HG02885 (cell line): ENCODE measurements at regions not wholly inside any gene's neighbourhood (a gene's known extent, or its start where the extent isn't known, plus 50 kb on each side); places are given as distances from the start of the nearest gene placed in this dataset.

ENCODE experiments used
- ATAC-seq: cut with Tn5 transposase; IDR thresholded peaks from one replicate; pipeline ENCODE4 v1.9.1; 2021; ENCODE audit warnings: mild to moderate bottlenecking; ENCODE audit not compliant: unreplicated experiment, poor library complexity

- no peak for ATAC-seq
Observed at GRCh38 chr6:150651808-150652470, 52.3 kb downstream of the PLEKHG1 start.

GRCh38 chr6:150652848-150653613 is 53.3 kb downstream of the PLEKHG1 start:
- no peak for ATAC-seq

- ATAC-seq: no peak
Observed at GRCh38 chr6:150654608-150655007, 54.9 kb downstream of the PLEKHG1 start.

- no peak for ATAC-seq
Observed at GRCh38 chr6:150656156-150656555, 56.5 kb downstream of the PLEKHG1 start.

- no peak for ATAC-seq
Observed at GRCh38 chr6:150658421-150658820, 58.7 kb downstream of the PLEKHG1 start.

GRCh38 chr6:150659046-150659763 is 59.5 kb downstream of the PLEKHG1 start:
- ATAC-seq: no peak

- ATAC-seq: no peak
Observed at GRCh38 chr6:150661216-150662007, 61.7 kb downstream of the PLEKHG1 start.

GRCh38 chr6:150662814-150663213 is 63.1 kb downstream of the PLEKHG1 start:
- no peak for ATAC-seq

GRCh38 chr6:150664091-150664490 is 64.4 kb downstream of the PLEKHG1 start:
- ATAC-seq: no peak

GRCh38 chr6:150666071-150666470 is 66.4 kb downstream of the PLEKHG1 start:
- ATAC-seq: no peak

- no peak for ATAC-seq
Observed at GRCh38 chr6:150667359-150667758, 67.7 kb downstream of the PLEKHG1 start.

GRCh38 chr6:150667977-150668716 is 68.5 kb downstream of the PLEKHG1 start:
- ATAC-seq: peak; percentile 51

GRCh38 chr6:150668900-150669302 is 69.2 kb downstream of the PLEKHG1 start:
- no peak for ATAC-seq

- no peak for ATAC-seq
Observed at GRCh38 chr6:150670311-150670710, 70.6 kb downstream of the PLEKHG1 start.

- ATAC-seq: no peak
Observed at GRCh38 chr6:150672800-150673199, 73.1 kb downstream of the PLEKHG1 start.

GRCh38 chr6:150673720-150674346 is 74.1 kb downstream of the PLEKHG1 start:
- ATAC-seq: no peak

GRCh38 chr6:150676344-150676743 is 76.7 kb downstream of the PLEKHG1 start:
- no peak for ATAC-seq

- no peak for ATAC-seq
Observed at GRCh38 chr6:150676772-150677171, 77.1 kb downstream of the PLEKHG1 start.

GRCh38 chr6:150680510-150680909 is 80.8 kb downstream of the PLEKHG1 start:
- ATAC-seq: no peak
